ENCODE measurements at regions not wholly inside any gene's neighbourhood (a gene's known extent, or its start where the extent isn't known, plus 50 kb on each side); places are given as distances from the start of the nearest gene placed in this dataset.

- H3K27ac ChIP-seq (ENCODE audit: extremely low read depth, low read depth, low read length) = no peak overlapping the region
- POLR2A ChIA-PET = no interaction called here
- TF ChIP-seq ELK4 (IDR thresholded peaks at IDR 0.05; ENCODE audit: borderline replicate concordance, low read depth, low read length) = no peak
- no peak for TF ChIP-seq ZNF518A (tag by site-specific recombination; conservative IDR thresholded peaks at IDR 0.05; ENCODE audit: low read depth)
- no peak for TF ChIP-seq ZNF621 (tag by site-specific recombination; IDR thresholded peaks at IDR 0.05)
- no peak for TF ChIP-seq MYNN (tag by site-specific recombination; IDR thresholded peaks at IDR 0.05; ENCODE audit: borderline replicate concordance)
- no peak for TF ChIP-seq ZBTB1 (tag by site-specific recombination; IDR thresholded peaks at IDR 0.05)
- no peak for TF ChIP-seq PRDM4 (tag by site-specific recombination; IDR thresholded peaks at IDR 0.05)
- TF ChIP-seq TRIM28 (IDR thresholded peaks at IDR 0.05; ENCODE audit: borderline replicate concordance, low read length) = no peak
- no peak for TF ChIP-seq ZNF768 (tag by site-specific recombination; IDR thresholded peaks at IDR 0.05)
- TF ChIP-seq ZNF843 (tag by site-specific recombination; IDR thresholded peaks at IDR 0.05) = no peak
- TF ChIP-seq ZNF549 (tag by site-specific recombination; IDR thresholded peaks at IDR 0.05) = no peak
Observed at GRCh38 chr3:94184781-94185180, 121.9 kb downstream of the NSUN3 start.

GRCh38 chr3:94185753-94186152 lies 122.9 kb downstream of the NSUN3 start:
- no peaks in the 10 kb centered on the region for H3K9me3 ChIP-seq (ENCODE audit: control insufficient read depth, insufficient read depth, low read depth, low read length)
- no peaks in the 10 kb centered on the region for H3K36me3 ChIP-seq (ENCODE audit: control insufficient read depth in 2 of 2, insufficient read depth in 1 of 2, low read length in 2 of 2)
- ChIA-PET CTCF (no interaction called here), POLR2A (no interaction called here)
- no peaks in the 10 kb centered on the region for H3K4me1 ChIP-seq (ENCODE audit: control insufficient read depth, insufficient read depth, low read length)
- TF ChIP-seq ZSCAN18 (tag by site-specific recombination; IDR thresholded peaks at IDR 0.05) = no peak
- no peak for TF ChIP-seq ZNF510 (tag by site-specific recombination; IDR thresholded peaks at IDR 0.05; ENCODE audit: insufficient replicate concordance)
- no peak for TF ChIP-seq ZNF530 (tag by site-specific recombination; IDR thresholded peaks at IDR 0.05; ENCODE audit: low read depth)
- TF ChIP-seq ZNF341 (tag by site-specific recombination; IDR thresholded peaks at IDR 0.05; ENCODE audit: low read depth) = no peak
- no peak for TF ChIP-seq ZNF529 (tag by site-specific recombination; IDR thresholded peaks at IDR 0.05; ENCODE audit: insufficient replicate concordance)
- no peak for TF ChIP-seq ZNF645 (tag by site-specific recombination; IDR thresholded peaks at IDR 0.05)
- no peak overlapping the region for H3K27ac ChIP-seq (ENCODE audit: extremely low read depth, low read depth, low read length)
- H3K4me3 ChIP-seq (ENCODE audit: low read depth, low read length) = no peak overlapping the region

More at GRCh38 chr3:94184781-94185180, 121.9 kb downstream of the NSUN3 start:
- H3K9me3 ChIP-seq (ENCODE audit: control insufficient read depth, insufficient read depth, low read depth, low read length) = no peaks in the 10 kb centered on the region
- CTCF ChIA-PET = no interaction called here
- no peak overlapping the region for H3K4me3 ChIP-seq (ENCODE audit: low read depth, low read length)
- H3K36me3 ChIP-seq (ENCODE audit: control insufficient read depth in 2 of 2, insufficient read depth in 1 of 2, low read length in 2 of 2) = no peaks in the 10 kb centered on the region
- H3K4me1 ChIP-seq (ENCODE audit: control insufficient read depth, insufficient read depth, low read length) = no peaks in the 10 kb centered on the region; the same call in 1 of the 2 replicates

Measured in HEK293 (cell line).